B cell (primary cell): ENCODE measurements at regions not wholly inside any gene's neighbourhood (a gene's known extent, or its start where the extent isn't known, plus 50 kb on each side); places are given as distances from the start of the nearest gene placed in this dataset.

Experiments
- ATAC-seq: fragments of 200-7000 bp; cut with Tn5 transposase; one replicate; pipeline ENCODE4 v1.10.0; 2021; ENCODE audit warnings: low read depth, mild to moderate bottlenecking, moderate number of reproducible peaks, moderate library complexity
- CTCF ChIA-PET: fragments of 350-600 bp; sonication (Branson Sonifier 250); formaldehyde crosslinking; loops from one replicate; lab custom pipeline; 2021; ENCODE audit warnings: antibody characterized with exemption, inconsistent platforms; lab: Charles Lee
- POLR2A ChIA-PET: fragments of 350-600 bp; sonication (Branson Sonifier 250); formaldehyde crosslinking; loops from one replicate; lab custom pipeline; 2021; ENCODE audit warnings: antibody characterized with exemption; lab: Charles Lee
- DNase-seq: peaks from one replicate; pipeline ENCODE4 v3.0.0; 2013
- H2AFZ ChIP-seq: 2 replicates; pipeline ENCODE4 v1.6.1; 2012; ENCODE audit warnings: mild to moderate bottlenecking, low read depth, low read length; ENCODE audit not compliant: insufficient read depth, poor library complexity, severe bottlenecking
- H3K27ac ChIP-seq, 2 donors: 1 replicate in 1 of 2; 2 replicates in 1 of 2; pipeline ENCODE4 v1.5.1; 2012 to 2013; ENCODE audit warnings: low read length in 2 of 2, mild to moderate bottlenecking in 2 of 2, moderate library complexity in 1 of 2
- H3K27me3 ChIP-seq, 4 experiments: fragments of 200-600 bp in 1 of 4; sonication (generic) in 1 of 4; replicated peaks in 1 of 4; 1 replicate in 2 of 4; 2 replicates in 2 of 4; pipeline versions ENCODE4 v1.6.1 to v1.7.0; 2013 to 2016; ENCODE audit warnings: low read length in 3 of 4, mild to moderate bottlenecking in 2 of 4, mixed read lengths in 1 of 4, moderate library complexity in 1 of 4; ENCODE audit not compliant: insufficient read depth in 4 of 4, control insufficient read depth in 3 of 4; ENCODE audit errors: control extremely low read depth in 1 of 4
- H3K36me3 ChIP-seq, 2 experiments: replicated peaks in 1 of 2; 1 replicate in 1 of 2; 2 replicates in 1 of 2; pipeline versions ENCODE4 v1.6.1 to v1.7.1; 2013; ENCODE audit warnings: low read length in 1 of 2; ENCODE audit not compliant: insufficient read depth in 2 of 2, control insufficient read depth in 1 of 2; ENCODE audit errors: control extremely low read depth in 1 of 2, extremely low read depth in 1 of 2
- H3K4me1 ChIP-seq, 2 donors: fragments of 200-600 bp in 1 of 2; sonication (generic) in 1 of 2; 1 replicate in 1 of 2; 2 replicates in 1 of 2; pipeline versions ENCODE4 v1.5.1 to v1.6.1; 2013 to 2017; ENCODE audit warnings: low read length in 2 of 2; ENCODE audit not compliant: control insufficient read depth in 2 of 2, insufficient read depth in 2 of 2
- H3K4me2 ChIP-seq: replicated peaks from 2 replicates; pipeline ENCODE3; 2012; ENCODE audit warnings: mild to moderate bottlenecking, low read depth, low read length; ENCODE audit not compliant: poor library complexity, severe bottlenecking
- H3K4me3 ChIP-seq, 5 experiments: fragments of 200-600 bp in 1 of 5; sonication (generic) in 1 of 5; 1 replicate in 3 of 5; 2 replicates in 2 of 5; pipeline versions ENCODE4 v1.5.1 to v1.7.0; 2011 to 2016; ENCODE audit warnings: low read length in 4 of 5, mild to moderate bottlenecking in 4 of 5, low read depth in 2 of 5, control low read depth in 1 of 5, moderate library complexity in 1 of 5; ENCODE audit not compliant: insufficient read depth in 1 of 5; ENCODE audit errors: control extremely low read depth in 1 of 5, extremely low read depth in 1 of 5
- H3K79me2 ChIP-seq: fragments of 200-600 bp; sonication (generic); one replicate; pipeline ENCODE4 v1.6.0; 2016; ENCODE audit warnings: low read length; ENCODE audit not compliant: control insufficient read depth, insufficient read depth
- H3K9ac ChIP-seq: fragments of 200-600 bp; sonication (generic); 2 replicates; pipeline ENCODE4 v1.6.1; 2017; ENCODE audit warnings: mild to moderate bottlenecking, low read length, moderate library complexity
- H3K9me3 ChIP-seq, 3 donors: one replicate each; pipeline versions ENCODE4 v1.6.1 to v1.7.1; 2013; ENCODE audit warnings: low read length in 2 of 3; ENCODE audit not compliant: control insufficient read depth in 2 of 3, insufficient read depth in 1 of 3; ENCODE audit errors: control extremely low read depth in 1 of 3
- H4K20me1 ChIP-seq: 2 replicates; pipeline ENCODE4 v1.6.0; 2012; ENCODE audit warnings: mild to moderate bottlenecking, low read length; ENCODE audit not compliant: insufficient read depth, control insufficient read depth, poor library complexity, severe bottlenecking
- H3K27ac Mint-ChIP-seq: one replicate; pipeline ENCODE4 v1.8.0; 2021; ENCODE audit warnings: mixed read lengths
- H3K27me3 Mint-ChIP-seq: one replicate; pipeline ENCODE4 v1.8.0; 2021; ENCODE audit warnings: mixed read lengths
- H3K4me1 Mint-ChIP-seq: one replicate; pipeline ENCODE4 v1.8.0; 2021; ENCODE audit warnings: mixed read lengths
- H3K4me3 Mint-ChIP-seq: one replicate; pipeline ENCODE4 v1.8.0; 2021; ENCODE audit warnings: mixed read lengths
- H3K9me3 Mint-ChIP-seq: one replicate; pipeline ENCODE4 v1.8.0; 2022; ENCODE audit warnings: mixed read lengths; ENCODE audit not compliant: insufficient read depth
- EZH2 ChIP-seq: IDR thresholded peaks from 2 replicates; pipeline ENCODE4 v1.6.1; 2012; ENCODE audit warnings: borderline replicate concordance, low read depth, mild to moderate bottlenecking, moderate library complexity, low read length; ENCODE audit not compliant: insufficient read depth, poor library complexity, severe bottlenecking
- WGBS: methylation state at CpG from one replicate; pipeline ENCODE4 v1.1.5; 2013; ENCODE audit warnings: missing lambda C conversion rate; ENCODE audit not compliant: insufficient coverage; 5-methylcytosine and 5-hydroxymethylcytosine counted together
- intact Hi-C: fragments of 100-400 bp; cut with micrococcal nuclease; formaldehyde crosslinking; loops from one replicate; pipeline ENCODE4 v1.10.0; 2022
- TF ChIP-seq, protein P1 (sequence below): fragments of 200-600 bp; IDR thresholded peaks from one replicate; pipeline ENCODE4 v1.8.0; 2022; ENCODE audit warnings: antibody characterized with exemption, mild to moderate bottlenecking

GRCh38 chr2:177074099-177074710, 138.4 kb upstream of the HNRNPA3 start:
- H3K4me1 Mint-ChIP-seq = no peaks in the 10 kb centered on the region
- no peak overlapping the region for H3K4me3 Mint-ChIP-seq
- Histone ChIP-seq H3K79me2 (no peaks in the 10 kb centered on the region), H4K20me1 (no peaks in the 10 kb centered on the region), H3K27me3 (peaks cover 0 to 4% (median 1%) of the 10 kb centered on the region in 4 experiments), H3K27ac (no peak overlapping the region), H3K36me3 (no peaks in the 10 kb centered on the region), H3K9ac (no peak overlapping the region), H3K9me3 (no peaks in the 10 kb centered on the region), H3K4me1 (no peaks in the 10 kb centered on the region), H3K4me2 (no peak overlapping the region), H3K4me3 (no peak overlapping the region), H2AFZ (no peak overlapping the region)
- H3K27ac Mint-ChIP-seq = no peak overlapping the region
- intact Hi-C loops = no loop called here
- no peak for TF ChIP-seq EZH2
- TF ChIP-seq, protein P1, sequence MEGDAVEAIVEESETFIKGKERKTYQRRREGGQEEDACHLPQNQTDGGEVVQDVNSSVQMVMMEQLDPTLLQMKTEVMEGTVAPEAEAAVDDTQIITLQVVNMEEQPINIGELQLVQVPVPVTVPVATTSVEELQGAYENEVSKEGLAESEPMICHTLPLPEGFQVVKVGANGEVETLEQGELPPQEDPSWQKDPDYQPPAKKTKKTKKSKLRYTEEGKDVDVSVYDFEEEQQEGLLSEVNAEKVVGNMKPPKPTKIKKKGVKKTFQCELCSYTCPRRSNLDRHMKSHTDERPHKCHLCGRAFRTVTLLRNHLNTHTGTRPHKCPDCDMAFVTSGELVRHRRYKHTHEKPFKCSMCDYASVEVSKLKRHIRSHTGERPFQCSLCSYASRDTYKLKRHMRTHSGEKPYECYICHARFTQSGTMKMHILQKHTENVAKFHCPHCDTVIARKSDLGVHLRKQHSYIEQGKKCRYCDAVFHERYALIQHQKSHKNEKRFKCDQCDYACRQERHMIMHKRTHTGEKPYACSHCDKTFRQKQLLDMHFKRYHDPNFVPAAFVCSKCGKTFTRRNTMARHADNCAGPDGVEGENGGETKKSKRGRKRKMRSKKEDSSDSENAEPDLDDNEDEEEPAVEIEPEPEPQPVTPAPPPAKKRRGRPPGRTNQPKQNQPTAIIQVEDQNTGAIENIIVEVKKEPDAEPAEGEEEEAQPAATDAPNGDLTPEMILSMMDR = no peak
- ChIA-PET POLR2A (no interaction called here), CTCF (no interaction called here)
- no peak for DNase-seq
- 97% methylated on average over 3 of the region's 5 CpGs for WGBS
- H3K27me3 Mint-ChIP-seq = peaks cover 29% of the 10 kb centered on the region
- no peaks in the 10 kb centered on the region for H3K9me3 Mint-ChIP-seq
- no peak for ATAC-seq

DNA sequence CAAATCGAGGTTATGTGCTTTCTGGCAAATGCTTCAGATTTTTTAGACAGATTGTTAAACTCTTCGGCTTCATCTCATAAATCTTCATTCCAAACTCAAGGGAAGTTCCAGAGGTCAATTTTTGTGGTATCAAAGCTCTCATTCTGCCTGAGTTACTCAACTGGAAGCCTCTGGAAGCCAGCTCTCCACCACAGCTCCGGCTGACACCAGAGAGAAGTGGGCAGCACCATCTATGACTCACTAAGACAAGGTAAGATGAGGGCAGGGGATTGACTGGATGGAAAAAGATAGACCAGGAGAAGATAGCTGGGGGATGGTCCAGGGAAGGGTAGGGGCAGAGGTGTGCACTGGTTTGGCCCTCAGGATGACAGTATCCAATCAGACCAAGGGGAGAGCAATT, 137.3 kb upstream of the HNRNPA3 start:
- no peak overlapping the region for H3K27ac Mint-ChIP-seq
- intact Hi-C loops = no loop called here
- Histone ChIP-seq H3K4me1 (no peaks in the 10 kb centered on the region), H3K4me3 (no peak overlapping the region), H3K9ac (no peak overlapping the region), H3K9me3 (no peaks in the 10 kb centered on the region), H4K20me1 (no peaks in the 10 kb centered on the region), H3K4me2 (no peak overlapping the region), H3K27me3 (peaks cover 0 to 6% (median 3%) of the 10 kb centered on the region in 4 experiments), H3K36me3 (no peaks in the 10 kb centered on the region), H3K27ac (no peak overlapping the region), H3K79me2 (no peaks in the 10 kb centered on the region), H2AFZ (no peak overlapping the region)
- H3K27me3 Mint-ChIP-seq = peaks cover 33% of the 10 kb centered on the region
- no peak overlapping the region for H3K4me3 Mint-ChIP-seq
- ChIA-PET POLR2A (no interaction called here), CTCF (no interaction called here)
- no peak for DNase-seq
- no peaks in the 10 kb centered on the region for H3K9me3 Mint-ChIP-seq
- WGBS = no CpG with 5 or more reads among the region's 3 CpGs
- TF ChIP-seq, protein P1 = no peak
- TF ChIP-seq EZH2 = no peak
- H3K4me1 Mint-ChIP-seq = no peaks in the 10 kb centered on the region
- ATAC-seq = no peak
